H9 (cell line): ENCODE measurements at regions not wholly inside any gene's neighbourhood (a gene's known extent, or its start where the extent isn't known, plus 50 kb on each side); places are given as distances from the start of the nearest gene placed in this dataset.

Experiments used
- DNase-seq: peaks from one replicate; pipeline ENCODE4 v3.0.0-alpha.2; 2017
- H2AFZ ChIP-seq: one replicate; pipeline ENCODE4 v1.6.1; 2013; ENCODE audit warnings: mild to moderate bottlenecking, low read length, control low read depth, moderate library complexity
- H2AK5ac ChIP-seq: 2 replicates; pipeline ENCODE4 v1.6.1; 2013; ENCODE audit warnings: low read length, control low read depth, mixed read lengths; ENCODE audit not compliant: insufficient read length
- H2BK120ac ChIP-seq: one replicate; pipeline ENCODE4 v1.6.1; 2013; ENCODE audit warnings: low read depth, mild to moderate bottlenecking, low read length, control low read depth, inconsistent platforms; ENCODE audit not compliant: poor library complexity, severe bottlenecking
- H2BK12ac ChIP-seq: 2 replicates; pipeline ENCODE4 v1.6.1; 2013; ENCODE audit warnings: low read length, control low read depth, mixed read lengths, low read depth; ENCODE audit not compliant: insufficient read length
- H2BK15ac ChIP-seq: 2 replicates; pipeline ENCODE4 v1.6.1; 2013; ENCODE audit warnings: low read depth, low read length, control low read depth
- H2BK20ac ChIP-seq: one replicate; pipeline ENCODE4 v1.6.1; 2013; ENCODE audit warnings: low read depth, mild to moderate bottlenecking, low read length, control low read depth, inconsistent platforms; ENCODE audit not compliant: poor library complexity, severe bottlenecking
- H2BK5ac ChIP-seq: 2 replicates; pipeline ENCODE4 v1.6.1; 2013; ENCODE audit warnings: low read length, control low read depth, mixed read lengths; ENCODE audit not compliant: insufficient read length
- H3K14ac ChIP-seq: 2 replicates; pipeline ENCODE4 v1.6.1; 2013; ENCODE audit warnings: low read length, control low read depth; ENCODE audit not compliant: insufficient read depth
- H3K18ac ChIP-seq: 2 replicates; pipeline ENCODE4 v1.6.1; 2013; ENCODE audit warnings: low read depth, mild to moderate bottlenecking, mixed read lengths, low read length, control low read depth; ENCODE audit not compliant: insufficient read length
- H3K23ac ChIP-seq: 2 replicates; pipeline ENCODE4 v1.6.1; 2013; ENCODE audit warnings: low read length, control low read depth, mixed read lengths, low read depth; ENCODE audit not compliant: insufficient read length
- H3K23me2 ChIP-seq: 2 replicates; pipeline ENCODE4 v1.6.1; 2013; ENCODE audit warnings: low read depth, mild to moderate bottlenecking, mixed read lengths, low read length, control low read depth; ENCODE audit not compliant: insufficient read length, poor library complexity, severe bottlenecking
- H3K27ac ChIP-seq: 2 replicates; pipeline ENCODE4 v1.5.1; 2013; ENCODE audit warnings: low read length, control low read depth, mixed read lengths, low read depth; ENCODE audit not compliant: insufficient read length
- H3K27me3 ChIP-seq: 2 replicates; pipeline ENCODE4 v1.6.1; 2013; ENCODE audit warnings: low read length, control low read depth, inconsistent platforms; ENCODE audit not compliant: insufficient read depth
- H3K4ac ChIP-seq: 2 replicates; pipeline ENCODE4 v1.6.1; 2013; ENCODE audit warnings: low read depth, mild to moderate bottlenecking, control low read depth, inconsistent platforms, low read length, moderate library complexity
- H3K4me1 ChIP-seq: 2 replicates; pipeline ENCODE4 v1.6.1; 2013; ENCODE audit warnings: low read length, control low read depth, inconsistent platforms; ENCODE audit not compliant: insufficient read depth
- H3K4me2 ChIP-seq: 2 replicates; pipeline ENCODE4 v1.6.1; 2013; ENCODE audit warnings: low read length, control low read depth, mixed read lengths; ENCODE audit not compliant: insufficient read length, insufficient read depth
- H3K56ac ChIP-seq: 2 replicates; pipeline ENCODE4 v1.6.1; 2013; ENCODE audit warnings: low read depth, mild to moderate bottlenecking, mixed read lengths, low read length, control low read depth; ENCODE audit not compliant: insufficient read length
- H3K79me1 ChIP-seq: 2 replicates; pipeline ENCODE4 v1.6.1; 2013; ENCODE audit warnings: low read depth, mild to moderate bottlenecking, moderate library complexity, low read length, control low read depth, inconsistent platforms; ENCODE audit not compliant: insufficient read depth, poor library complexity, severe bottlenecking
- H3K79me2 ChIP-seq: 2 replicates; pipeline ENCODE4 v1.6.1; 2013; ENCODE audit warnings: low read length, control low read depth, inconsistent platforms; ENCODE audit not compliant: insufficient read depth
- H3K9ac ChIP-seq: 2 replicates; pipeline ENCODE4 v1.6.1; 2013; ENCODE audit warnings: low read length, control low read depth, mixed read lengths; ENCODE audit not compliant: insufficient read length; ENCODE audit errors: extremely low read depth
- H3K9me3 ChIP-seq: one replicate; pipeline ENCODE4 v1.6.1; 2013; ENCODE audit warnings: low read depth, low read length, inconsistent platforms; ENCODE audit not compliant: control insufficient read depth
- H3T11ph ChIP-seq: one replicate; pipeline ENCODE4 v1.6.1; 2013; ENCODE audit warnings: mild to moderate bottlenecking, low read length, control low read depth, inconsistent platforms
- H4K20me1 ChIP-seq: one replicate; pipeline ENCODE4 v1.6.1; 2013; ENCODE audit not compliant: control insufficient read depth, insufficient read length, insufficient read depth
- H4K5ac ChIP-seq: 2 replicates; pipeline ENCODE4 v1.6.1; 2013; ENCODE audit warnings: low read depth, mild to moderate bottlenecking, mixed read lengths, low read length, control low read depth; ENCODE audit not compliant: insufficient read length
- H4K8ac ChIP-seq: replicated peaks from 2 replicates; pipeline ENCODE4 v1.6.1; 2013; ENCODE audit warnings: low read length, control low read depth, mixed read lengths, low read depth; ENCODE audit not compliant: insufficient read length
- H4K91ac ChIP-seq: 2 replicates; pipeline ENCODE4 v1.6.1; 2013; ENCODE audit warnings: low read depth, mild to moderate bottlenecking, moderate library complexity, mixed read lengths, low read length, control low read depth; ENCODE audit not compliant: insufficient read length
- H3K27ac Mint-ChIP-seq, 3 experiments: 2 replicates in 2 of 3; 3 replicates in 1 of 3; pipeline ENCODE4 v1.8.0; 2020 to 2021; ENCODE audit warnings: mixed read lengths in 3 of 3, mild to moderate bottlenecking in 1 of 3, moderate library complexity in 1 of 3
- H3K27me3 Mint-ChIP-seq: 2 replicates; pipeline ENCODE4 v1.8.0; 2021; ENCODE audit warnings: low read depth, mild to moderate bottlenecking, moderate library complexity, mixed read lengths
- H3K36me3 Mint-ChIP-seq, 3 experiments: 2 replicates in 2 of 3; 3 replicates in 1 of 3; pipeline ENCODE4 v1.8.0; 2020 to 2021; ENCODE audit warnings: low read depth in 3 of 3, mixed read lengths in 3 of 3; ENCODE audit not compliant: insufficient read depth in 1 of 3
- H3K4me1 Mint-ChIP-seq, 2 experiments: 2 replicates each; pipeline ENCODE4 v1.8.0; 2020; ENCODE audit warnings: mixed read lengths in 2 of 2
- H3K4me3 Mint-ChIP-seq, 2 experiments: 2 replicates in 1 of 2; 3 replicates in 1 of 2; pipeline ENCODE4 v1.8.0; 2020 to 2021; ENCODE audit warnings: mild to moderate bottlenecking in 2 of 2, mixed read lengths in 2 of 2, moderate library complexity in 1 of 2
- H3K9me3 Mint-ChIP-seq, 2 experiments: 2 replicates in 1 of 2; 3 replicates in 1 of 2; pipeline ENCODE4 v1.8.0; 2020; ENCODE audit warnings: mild to moderate bottlenecking in 2 of 2, mixed read lengths in 2 of 2, moderate library complexity in 1 of 2
- WGBS: extraction: QIAGEN DNeasy Blood & Tissue Kit; methylation state at CpG from one replicate; pipeline ENCODE4 v1.1.7; 2013; ENCODE audit warnings: missing lambda C conversion rate, low lambda C conversion rate, mixed read lengths; ENCODE audit not compliant: insufficient read length; ENCODE audit errors: extremely low coverage; 5-methylcytosine and 5-hydroxymethylcytosine counted together
- TF ChIP-seq, protein P1 (sequence below): fragments of 200-600 bp; sonication (generic); conservative IDR thresholded peaks from 3 replicates; pipeline ENCODE4 v1.8.0; 2021; ENCODE audit warnings: antibody characterized with exemption, mild to moderate bottlenecking

DNA sequence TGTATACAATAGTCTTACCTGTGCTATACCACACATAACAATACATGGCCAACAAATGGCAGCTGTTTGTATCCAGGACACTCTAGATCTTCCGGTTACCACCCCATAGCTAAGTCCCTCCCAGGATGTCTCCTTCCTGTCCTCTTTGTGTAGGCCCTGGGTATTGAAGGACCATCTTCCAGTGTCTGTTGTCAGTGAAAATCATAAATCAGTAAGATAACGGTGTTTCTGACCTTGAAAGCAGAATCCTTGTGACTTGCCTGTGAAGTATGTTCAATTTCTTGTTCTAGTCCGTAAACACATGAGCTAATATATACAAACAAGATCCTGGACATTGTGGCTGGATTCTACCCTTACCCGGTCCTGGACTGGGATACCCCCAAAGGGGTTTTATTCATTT, 462.8 kb downstream of the NTRK3 start:
- Mint-ChIP-seq H3K4me3 (no peak overlapping the region), H3K4me1 (no peaks in the 10 kb centered on the region), H3K27ac (no peak overlapping the region), H3K9me3 (no peaks in the 10 kb centered on the region), H3K27me3 (peaks cover 11% of the 10 kb centered on the region), H3K36me3 (no peaks in the 10 kb centered on the region)
- no peak for DNase-seq
- Histone ChIP-seq H2BK15ac (no peak overlapping the region), H3K4ac (no peak overlapping the region), H3K23me2 (no peaks in the 10 kb centered on the region), H4K5ac (no peak overlapping the region), H2BK20ac (no peak overlapping the region), H3K4me2 (no peak overlapping the region), H3T11ph (no peak overlapping the region), H2BK12ac (no peak overlapping the region), H2AK5ac (no peak overlapping the region), H4K91ac (no peak overlapping the region), H2BK5ac (no peak overlapping the region), H4K8ac (no peak overlapping the region), H2BK120ac (no peak overlapping the region), H3K56ac (no peak overlapping the region), H3K79me2 (no peaks in the 10 kb centered on the region), H3K27ac (no peak overlapping the region), H3K18ac (no peak overlapping the region), H2AFZ (no peak overlapping the region), H4K20me1 (no peaks in the 10 kb centered on the region), H3K14ac (no peak overlapping the region), H3K9me3 (no peaks in the 10 kb centered on the region), H3K79me1 (no peaks in the 10 kb centered on the region), H3K23ac (no peak overlapping the region), H3K4me1 (no peaks in the 10 kb centered on the region), H3K27me3 (no peaks in the 10 kb centered on the region), H3K9ac (no peak overlapping the region)
- TF ChIP-seq, protein P1, sequence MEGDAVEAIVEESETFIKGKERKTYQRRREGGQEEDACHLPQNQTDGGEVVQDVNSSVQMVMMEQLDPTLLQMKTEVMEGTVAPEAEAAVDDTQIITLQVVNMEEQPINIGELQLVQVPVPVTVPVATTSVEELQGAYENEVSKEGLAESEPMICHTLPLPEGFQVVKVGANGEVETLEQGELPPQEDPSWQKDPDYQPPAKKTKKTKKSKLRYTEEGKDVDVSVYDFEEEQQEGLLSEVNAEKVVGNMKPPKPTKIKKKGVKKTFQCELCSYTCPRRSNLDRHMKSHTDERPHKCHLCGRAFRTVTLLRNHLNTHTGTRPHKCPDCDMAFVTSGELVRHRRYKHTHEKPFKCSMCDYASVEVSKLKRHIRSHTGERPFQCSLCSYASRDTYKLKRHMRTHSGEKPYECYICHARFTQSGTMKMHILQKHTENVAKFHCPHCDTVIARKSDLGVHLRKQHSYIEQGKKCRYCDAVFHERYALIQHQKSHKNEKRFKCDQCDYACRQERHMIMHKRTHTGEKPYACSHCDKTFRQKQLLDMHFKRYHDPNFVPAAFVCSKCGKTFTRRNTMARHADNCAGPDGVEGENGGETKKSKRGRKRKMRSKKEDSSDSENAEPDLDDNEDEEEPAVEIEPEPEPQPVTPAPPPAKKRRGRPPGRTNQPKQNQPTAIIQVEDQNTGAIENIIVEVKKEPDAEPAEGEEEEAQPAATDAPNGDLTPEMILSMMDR = no peak
- WGBS = no CpG with 5 or more reads among the region's 4 CpGs
